K562 (cell line): ENCODE measurements at regions not wholly inside any gene's neighbourhood (a gene's known extent, or its start where the extent isn't known, plus 50 kb on each side); places are given as distances from the start of the nearest gene placed in this dataset.

Experiments
- ARID1B ChIP-seq: fragments of 450-650 bp; IDR thresholded peaks from 2 replicates; pipeline ENCODE4 v1.6.1; 2016; ENCODE audit warnings: antibody characterized with exemption, mild to moderate bottlenecking, inconsistent platforms
- BHLHE40 ChIP-seq: IDR thresholded peaks from 2 replicates; pipeline ENCODE4 v1.6.1; 2011; ENCODE audit warnings: low read length, improper control_type of control experiment
- CBFA2T3 ChIP-seq: fragments of 450-650 bp; IDR thresholded peaks from 2 replicates; pipeline ENCODE4 v1.6.1; 2017
- CHCHD3 ChIP-seq: fragments of 250-450 bp; sonication (Bioruptor Pico); IDR thresholded peaks from 2 replicates; pipeline ENCODE4 v2.1.2; 2022; ENCODE audit warnings: mild to moderate bottlenecking
- GTF2E2 ChIP-seq: fragments of 200-800 bp; sonication (Bioruptor generic); IDR thresholded peaks from 2 replicates; pipeline ENCODE4 v1.6.1; 2016; ENCODE audit warnings: missing genetic modification characterization, missing compliant biosample characterization
- MAFG ChIP-seq: fragments of 450-650 bp; conservative IDR thresholded peaks from 2 replicates; pipeline ENCODE4 v1.6.1; 2016; ENCODE audit warnings: missing genetic modification characterization, missing compliant biosample characterization
- MEIS2 ChIP-seq: fragments of 450-650 bp; IDR thresholded peaks from 2 replicates; pipeline ENCODE4 v1.6.1; 2014; ENCODE audit warnings: mild to moderate bottlenecking; ENCODE audit not compliant: partially characterized antibody
- MTA3 ChIP-seq: fragments of 450-650 bp; formaldehyde crosslinking; IDR thresholded peaks from 2 replicates; pipeline ENCODE4 v1.6.1; 2017; ENCODE audit warnings: mild to moderate bottlenecking, borderline replicate concordance
- PHF8 ChIP-seq: fragments of 200-600 bp; sonication (generic); IDR thresholded peaks from 2 replicates; pipeline ENCODE4 v1.6.1; 2012; ENCODE audit warnings: mixed run types, mild to moderate bottlenecking, inconsistent platforms, low read length, moderate library complexity, borderline replicate concordance
- PRMT5 ChIP-seq: sonication (generic); formaldehyde crosslinking; IDR thresholded peaks from 2 replicates; pipeline ENCODE4 v1.5.0; 2020; ENCODE audit warnings: missing genetic modification reagents
- RAD21 ChIP-seq, 2 experiments: fragments of 250-450 bp in 1 of 2; fragments of 450-650 bp in 1 of 2; sonication (Bioruptor Pico) in 1 of 2; formaldehyde crosslinking in 1 of 2; IDR thresholded peaks in 1 of 2; conservative IDR thresholded peaks in 1 of 2; 2 replicates each; pipeline versions ENCODE4 v1.4.0 to v1.8.0; 2020 to 2022; ENCODE audit warnings: mild to moderate bottlenecking in 2 of 2, moderate library complexity in 1 of 2
- SOX6 ChIP-seq: fragments of 450-650 bp; IDR thresholded peaks from 2 replicates; pipeline ENCODE4 v1.6.1; 2014; ENCODE audit warnings: mild to moderate bottlenecking
- XRCC3 ChIP-seq: fragments of 450-650 bp; IDR thresholded peaks from 2 replicates; pipeline ENCODE4 v1.6.1; 2017; ENCODE audit warnings: mild to moderate bottlenecking, moderate library complexity
- ZNF699 ChIP-seq: fragments of 250-450 bp; sonication (Bioruptor Pico); IDR thresholded peaks from 2 replicates; pipeline ENCODE4 v1.8.0; 2021; ENCODE audit warnings: mild to moderate bottlenecking, moderate library complexity; ENCODE audit not compliant: insufficient replicate concordance
- ZNF707 ChIP-seq: fragments of 250-450 bp; sonication (Bioruptor Pico); conservative IDR thresholded peaks from 2 replicates; pipeline ENCODE4 v1.8.0; 2022; ENCODE audit warnings: inconsistent platforms, mild to moderate bottlenecking, moderate library complexity
- TF ChIP-seq, protein P1 (sequence below): fragments of 250-450 bp; sonication (Bioruptor Pico); IDR thresholded peaks from 2 replicates; pipeline ENCODE4 v1.8.0; 2022; ENCODE audit warnings: moderate library complexity, mild to moderate bottlenecking, inconsistent platforms
- TF ChIP-seq, protein P2 (sequence below), 2 experiments: IDR thresholded peaks; 2 replicates each; pipeline ENCODE4 v1.6.1; 2011; ENCODE audit warnings: borderline replicate concordance in 1 of 2, control low read depth in 1 of 2, low read depth in 1 of 2, low read length in 1 of 2, mild to moderate bottlenecking in 1 of 2, mixed read lengths in 1 of 2, moderate library complexity in 1 of 2; ENCODE audit not compliant: insufficient read depth in 1 of 2, insufficient read length in 1 of 2, poor library complexity in 1 of 2, severe bottlenecking in 1 of 2; ENCODE audit errors: extremely low read depth in 1 of 2
- TF ChIP-seq, protein P3 (sequence below): fragments of 250-450 bp; sonication (Bioruptor Pico); IDR thresholded peaks from 2 replicates; pipeline ENCODE4 v1.6.1; 2021; ENCODE audit warnings: mild to moderate bottlenecking
- TF ChIP-seq, protein P4 (sequence below): sonication (generic); formaldehyde crosslinking; IDR thresholded peaks from 2 replicates; pipeline ENCODE4 v1.8.1; 2023; ENCODE audit warnings: mild to moderate bottlenecking, missing genetic modification reagents
- TF ChIP-seq, protein P5 (sequence below): fragments of 250-450 bp; sonication (Bioruptor Pico); IDR thresholded peaks from 2 replicates; pipeline ENCODE4 v1.5.0; 2021

DNA sequence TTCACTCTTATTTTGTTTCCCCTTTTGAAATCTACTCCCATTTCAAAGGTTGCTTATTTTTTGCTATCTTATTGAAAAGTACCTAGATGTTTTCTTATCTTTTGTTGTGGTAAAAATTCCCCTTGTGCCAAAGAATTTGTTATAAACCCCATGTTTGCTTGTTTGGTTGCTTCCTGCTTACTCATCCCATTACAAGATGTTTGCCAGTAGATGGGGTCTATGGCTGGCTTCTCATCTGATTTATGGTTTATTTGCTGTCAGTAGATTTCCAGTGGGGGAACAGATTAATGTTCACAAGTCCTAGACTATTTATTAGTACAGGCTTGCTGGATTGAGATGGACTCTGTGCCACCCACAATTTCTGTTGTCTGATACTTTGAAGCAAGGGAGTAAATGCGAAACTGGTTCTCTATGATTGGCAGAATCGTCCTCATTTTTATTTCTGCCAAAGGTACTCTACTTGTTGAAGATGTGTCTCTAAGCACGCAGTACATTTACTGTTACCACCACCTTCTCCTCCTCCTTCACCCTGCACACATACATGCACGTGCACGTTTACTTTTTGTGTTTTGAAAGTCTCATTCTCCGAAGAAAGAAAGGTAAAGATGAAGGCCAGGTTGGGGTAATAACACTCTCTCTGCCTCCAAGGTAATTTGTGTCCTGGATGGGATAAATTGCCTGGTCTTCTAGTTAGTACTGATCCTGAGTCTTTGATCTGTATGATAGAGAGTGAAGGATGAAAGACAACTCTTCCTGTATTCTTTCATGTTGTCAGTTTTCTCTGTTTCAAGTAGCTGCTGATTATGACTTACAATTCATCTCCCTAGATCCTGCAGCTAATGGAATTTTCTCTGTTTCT, 117.2 kb upstream of the ATP2B1 start (continued):
- TF ChIP-seq, protein P1, sequence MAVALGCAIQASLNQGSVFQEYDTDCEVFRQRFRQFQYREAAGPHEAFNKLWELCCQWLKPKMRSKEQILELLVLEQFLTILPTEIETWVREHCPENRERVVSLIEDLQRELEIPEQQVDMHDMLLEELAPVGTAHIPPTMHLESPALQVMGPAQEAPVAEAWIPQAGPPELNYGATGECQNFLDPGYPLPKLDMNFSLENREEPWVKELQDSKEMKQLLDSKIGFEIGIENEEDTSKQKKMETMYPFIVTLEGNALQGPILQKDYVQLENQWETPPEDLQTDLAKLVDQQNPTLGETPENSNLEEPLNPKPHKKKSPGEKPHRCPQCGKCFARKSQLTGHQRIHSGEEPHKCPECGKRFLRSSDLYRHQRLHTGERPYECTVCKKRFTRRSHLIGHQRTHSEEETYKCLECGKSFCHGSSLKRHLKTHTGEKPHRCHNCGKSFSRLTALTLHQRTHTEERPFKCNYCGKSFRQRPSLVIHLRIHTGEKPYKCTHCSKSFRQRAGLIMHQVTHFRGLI (CRISPR knock-in tag): no peak
- no peak for TF ChIP-seq XRCC3
- TF ChIP-seq, protein P2, sequence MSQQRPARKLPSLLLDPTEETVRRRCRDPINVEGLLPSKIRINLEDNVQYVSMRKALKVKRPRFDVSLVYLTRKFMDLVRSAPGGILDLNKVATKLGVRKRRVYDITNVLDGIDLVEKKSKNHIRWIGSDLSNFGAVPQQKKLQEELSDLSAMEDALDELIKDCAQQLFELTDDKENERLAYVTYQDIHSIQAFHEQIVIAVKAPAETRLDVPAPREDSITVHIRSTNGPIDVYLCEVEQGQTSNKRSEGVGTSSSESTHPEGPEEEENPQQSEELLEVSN (IDR thresholded peaks at IDR 0.05; ENCODE audit: borderline replicate concordance in 1 of 2, extremely low read depth in 1 of 2, insufficient read depth in 1 of 2, insufficient read length in 1 of 2, low read depth in 1 of 2, low read length in 1 of 2, poor library complexity in 1 of 2, severe bottlenecking in 1 of 2): no peak
- TF ChIP-seq, protein P3, sequence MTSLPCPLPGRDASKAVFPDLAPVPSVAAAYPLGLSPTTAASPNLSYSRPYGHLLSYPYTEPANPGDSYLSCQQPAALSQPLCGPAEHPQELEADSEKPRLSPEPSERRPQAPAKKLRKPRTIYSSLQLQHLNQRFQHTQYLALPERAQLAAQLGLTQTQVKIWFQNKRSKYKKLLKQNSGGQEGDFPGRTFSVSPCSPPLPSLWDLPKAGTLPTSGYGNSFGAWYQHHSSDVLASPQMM (CRISPR knock-in tag): no peak
- TF ChIP-seq BHLHE40: 0 out of 2 replicates have a peak, but pooled peaks have one; percentile 16
- peak; percentile 70 for TF ChIP-seq SOX6
- TF ChIP-seq, protein P4, sequence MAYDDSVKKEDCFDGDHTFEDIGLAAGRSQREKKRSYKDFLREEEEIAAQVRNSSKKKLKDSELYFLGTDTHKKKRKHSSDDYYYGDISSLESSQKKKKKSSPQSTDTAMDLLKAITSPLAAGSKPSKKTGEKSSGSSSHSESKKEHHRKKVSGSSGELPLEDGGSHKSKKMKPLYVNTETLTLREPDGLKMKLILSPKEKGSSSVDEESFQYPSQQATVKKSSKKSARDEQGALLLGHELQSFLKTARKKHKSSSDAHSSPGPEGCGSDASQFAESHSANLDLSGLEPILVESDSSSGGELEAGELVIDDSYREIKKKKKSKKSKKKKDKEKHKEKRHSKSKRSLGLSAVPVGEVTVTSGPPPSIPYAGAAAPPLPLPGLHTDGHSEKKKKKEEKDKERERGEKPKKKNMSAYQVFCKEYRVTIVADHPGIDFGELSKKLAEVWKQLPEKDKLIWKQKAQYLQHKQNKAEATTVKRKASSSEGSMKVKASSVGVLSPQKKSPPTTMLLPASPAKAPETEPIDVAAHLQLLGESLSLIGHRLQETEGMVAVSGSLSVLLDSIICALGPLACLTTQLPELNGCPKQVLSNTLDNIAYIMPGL (CRISPR knock-in tag): no peak
- peak; percentile 96 for TF ChIP-seq MEIS2
- peak; percentile 75 for TF ChIP-seq CBFA2T3
- peak; percentile 59 for TF ChIP-seq MAFG
- no peak for TF ChIP-seq MTA3
- TF ChIP-seq PHF8: no peak
- no peak for TF ChIP-seq GTF2E2 (tag)
- TF ChIP-seq RAD21 (CRISPR knock-in tag; conservative IDR thresholded peaks at IDR 0.05 in 1 of 2, IDR thresholded peaks at IDR 0.05 in 1 of 2): no peak
- TF ChIP-seq ARID1B: peak; percentile 81
- no peak for TF ChIP-seq CHCHD3
- TF ChIP-seq ZNF707 (CRISPR knock-in tag): no peak
- TF ChIP-seq ZNF699 (CRISPR knock-in tag): no peak
- TF ChIP-seq, protein P5, sequence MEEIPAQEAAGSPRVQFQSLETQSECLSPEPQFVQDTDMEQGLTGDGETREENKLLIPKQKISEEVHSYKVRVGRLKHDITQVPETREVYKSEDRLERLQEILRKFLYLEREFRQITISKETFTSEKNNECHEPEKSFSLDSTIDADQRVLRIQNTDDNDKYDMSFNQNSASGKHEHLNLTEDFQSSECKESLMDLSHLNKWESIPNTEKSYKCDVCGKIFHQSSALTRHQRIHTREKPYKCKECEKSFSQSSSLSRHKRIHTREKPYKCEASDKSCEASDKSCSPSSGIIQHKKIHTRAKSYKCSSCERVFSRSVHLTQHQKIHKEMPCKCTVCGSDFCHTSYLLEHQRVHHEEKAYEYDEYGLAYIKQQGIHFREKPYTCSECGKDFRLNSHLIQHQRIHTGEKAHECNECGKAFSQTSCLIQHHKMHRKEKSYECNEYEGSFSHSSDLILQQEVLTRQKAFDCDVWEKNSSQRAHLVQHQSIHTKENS (CRISPR knock-in tag): no peak
- TF ChIP-seq PRMT5: no peak
